H1 (cell line): ENCODE measurements at regions not wholly inside any gene's neighbourhood (a gene's known extent, or its start where the extent isn't known, plus 50 kb on each side); places are given as distances from the start of the nearest gene placed in this dataset.

ENCODE experiments used
- CTCF ChIA-PET: fragments of 300-600 bp; sonication (Branson Sonifier 250); formaldehyde crosslinking; loops from one replicate; lab custom pipeline; 2021; ENCODE audit not compliant: partially characterized antibody; lab: Charles Lee
- POLR2A ChIA-PET: fragments of 300-600 bp; sonication (Branson Sonifier 250); formaldehyde crosslinking; loops from one replicate; lab custom pipeline; 2021; ENCODE audit warnings: inconsistent platforms; ENCODE audit not compliant: partially characterized antibody; lab: Charles Lee
- DNase-seq, 2 experiments: peaks; one replicate each; pipeline versions ENCODE4 v3.0.0 to v3.0.0-alpha.2; 2010 to 2022; ENCODE audit warnings: low spot score in 2 of 2, low read depth in 1 of 2, mixed read lengths in 1 of 2
- FAIRE-seq: peaks from 2 replicates; lab custom pipeline; 2011; peaks lifted over from hg19 to GRCh38; lab: Jason Lieb, UNC
- H2AFZ ChIP-seq: 2 replicates; pipeline ENCODE4 v1.8.1; 2012; ENCODE audit warnings: low read length, inconsistent platforms
- H2AK5ac ChIP-seq: 2 replicates; pipeline ENCODE4 v1.6.1; 2013; ENCODE audit warnings: low read depth, low read length
- H2BK120ac ChIP-seq: replicated peaks from 2 replicates; pipeline ENCODE3; 2013; ENCODE audit warnings: low read depth, low read length, inconsistent platforms
- H2BK12ac ChIP-seq: 2 replicates; pipeline ENCODE4 v1.6.1; 2013; ENCODE audit warnings: low read depth, low read length
- H2BK15ac ChIP-seq: 2 replicates; pipeline ENCODE4 v1.6.1; 2013; ENCODE audit warnings: low read length
- H2BK20ac ChIP-seq: 2 replicates; pipeline ENCODE4 v1.6.1; 2013; ENCODE audit warnings: low read length
- H2BK5ac ChIP-seq: 2 replicates; pipeline ENCODE4 v1.6.1; 2013; ENCODE audit warnings: low read depth, low read length
- H3K14ac ChIP-seq: 2 replicates; pipeline ENCODE4 v1.6.1; 2013; ENCODE audit warnings: inconsistent platforms; ENCODE audit not compliant: insufficient read length
- H3K18ac ChIP-seq: 2 replicates; pipeline ENCODE4 v1.6.1; 2013; ENCODE audit warnings: low read length; ENCODE audit errors: extremely low read depth
- H3K23ac ChIP-seq: 2 replicates; pipeline ENCODE4 v1.6.1; 2013; ENCODE audit warnings: inconsistent platforms; ENCODE audit not compliant: insufficient read length
- H3K23me2 ChIP-seq: 2 replicates; pipeline ENCODE4 v1.6.1; 2013; ENCODE audit warnings: low read depth, low read length
- H3K27ac ChIP-seq: 2 replicates; pipeline ENCODE4 v1.6.1; 2011; ENCODE audit warnings: low read depth, low read length, inconsistent platforms
- H3K27me3 ChIP-seq, 4 experiments: replicated peaks in 1 of 4; 1 replicate in 1 of 4; 2 replicates in 3 of 4; pipeline versions ENCODE4 v1.6.1 to v1.8.1; 2011 to 2013; ENCODE audit warnings: low read length in 3 of 4, mild to moderate bottlenecking in 3 of 4, inconsistent platforms in 2 of 4, mixed read lengths in 2 of 4, moderate library complexity in 1 of 4; ENCODE audit not compliant: control insufficient read depth in 3 of 4, insufficient read depth in 3 of 4; ENCODE audit errors: extremely low read depth in 1 of 4
- H3K36me3 ChIP-seq, 4 experiments: 2 replicates each; pipeline versions ENCODE4 v1.6.1 to v1.8.1; 2011 to 2013; ENCODE audit warnings: mild to moderate bottlenecking in 4 of 4, low read length in 3 of 4, moderate library complexity in 2 of 4, control low read depth in 1 of 4, inconsistent platforms in 1 of 4; ENCODE audit not compliant: insufficient read depth in 4 of 4, control insufficient read depth in 2 of 4
- H3K4ac ChIP-seq: replicated peaks from 2 replicates; pipeline ENCODE3; 2013; ENCODE audit warnings: low read length, low read depth, mixed read lengths, inconsistent platforms; ENCODE audit not compliant: insufficient read length
- H3K4me1 ChIP-seq, 4 experiments: replicated peaks in 1 of 4; 1 replicate in 1 of 4; 2 replicates in 3 of 4; pipeline versions ENCODE4 v1.6.1 to v1.8.1; 2011 to 2013; ENCODE audit warnings: low read length in 3 of 4, inconsistent platforms in 2 of 4, mixed read lengths in 1 of 4; ENCODE audit not compliant: insufficient read depth in 4 of 4, control insufficient read depth in 3 of 4
- H3K4me2 ChIP-seq, 2 experiments: 2 replicates each; pipeline versions ENCODE4 v1.6.1 to v1.8.1; 2011 to 2013; ENCODE audit warnings: low read depth in 2 of 2, low read length in 2 of 2, control low read depth in 1 of 2, inconsistent platforms in 1 of 2, mild to moderate bottlenecking in 1 of 2; ENCODE audit not compliant: insufficient read depth in 1 of 2
- H3K4me3 ChIP-seq, 4 experiments: fragments of 200-600, 300-600 bp in 1 of 4; sonication (generic), shearing (Covaris generic), sonication (Bioruptor Twin) in 1 of 4; 2 replicates each; pipeline versions ENCODE4 v1.5.1 to v1.8.1; 2011 to 2016; ENCODE audit warnings: low read length in 4 of 4, low read depth in 3 of 4, control low read depth in 2 of 4, inconsistent platforms in 2 of 4, mild to moderate bottlenecking in 2 of 4, mixed read lengths in 1 of 4, moderate library complexity in 1 of 4; ENCODE audit not compliant: insufficient read depth in 2 of 4; ENCODE audit errors: extremely low read depth in 1 of 4
- H3K56ac ChIP-seq: replicated peaks from 2 replicates; pipeline ENCODE3; 2013; ENCODE audit warnings: low read depth, mild to moderate bottlenecking, mixed read lengths, low read length, inconsistent platforms; ENCODE audit not compliant: insufficient read length
- H3K79me1 ChIP-seq: 2 replicates; pipeline ENCODE4 v1.6.1; 2013; ENCODE audit warnings: low read depth, low read length, control low read depth
- H3K79me2 ChIP-seq, 2 experiments: 2 replicates each; pipeline versions ENCODE4 v1.6.1 to v1.8.1; 2012 to 2013; ENCODE audit warnings: low read length in 2 of 2, mild to moderate bottlenecking in 2 of 2, inconsistent platforms in 1 of 2; ENCODE audit not compliant: insufficient read depth in 2 of 2, control insufficient read depth in 1 of 2
- H3K9ac ChIP-seq, 4 experiments: replicated peaks in 1 of 4; 1 replicate in 1 of 4; 2 replicates in 3 of 4; pipeline versions ENCODE4 v1.6.1 to v1.8.1; 2011 to 2013; ENCODE audit warnings: low read depth in 3 of 4, low read length in 3 of 4, control low read depth in 2 of 4, mild to moderate bottlenecking in 2 of 4, moderate library complexity in 2 of 4, inconsistent platforms in 1 of 4; ENCODE audit errors: extremely low read depth in 1 of 4
- H3K9me3 ChIP-seq, 2 experiments: 2 replicates each; pipeline versions ENCODE4 v1.6.1 to v1.8.1; 2012 to 2013; ENCODE audit warnings: mild to moderate bottlenecking in 2 of 2, moderate library complexity in 2 of 2, control low read depth in 1 of 2, inconsistent platforms in 1 of 2, low read depth in 1 of 2, low read length in 1 of 2, mixed read lengths in 1 of 2; ENCODE audit not compliant: insufficient read depth in 2 of 2
- H4K20me1 ChIP-seq, 2 experiments: replicated peaks in 1 of 2; 2 replicates each; pipeline versions ENCODE3 to v1.8.1; 2011 to 2013; ENCODE audit warnings: inconsistent platforms in 2 of 2, low read length in 2 of 2, mild to moderate bottlenecking in 1 of 2; ENCODE audit not compliant: insufficient read depth in 2 of 2, control insufficient read depth in 1 of 2
- H4K5ac ChIP-seq: 2 replicates; pipeline ENCODE4 v1.6.1; 2013; ENCODE audit warnings: low read length, low read depth, mixed read lengths, inconsistent platforms; ENCODE audit not compliant: insufficient read length
- H4K8ac ChIP-seq: 2 replicates; pipeline ENCODE4 v1.8.0; 2013; ENCODE audit warnings: mild to moderate bottlenecking, moderate library complexity, low read length, inconsistent platforms; ENCODE audit not compliant: insufficient read depth; ENCODE audit errors: extremely low read depth
- H4K91ac ChIP-seq: replicated peaks from 2 replicates; pipeline ENCODE3; 2013; ENCODE audit warnings: low read length, mixed read lengths, inconsistent platforms; ENCODE audit not compliant: insufficient read length
- BCL11A ChIP-seq, 2 experiments: IDR thresholded peaks; one replicate each; pipeline ENCODE4 v1.6.1; 2011; ENCODE audit warnings: low read depth in 2 of 2, low read length in 2 of 2, mild to moderate bottlenecking in 2 of 2
- CTBP2 ChIP-seq: IDR thresholded peaks from 2 replicates; pipeline ENCODE4 v1.7.0; 2011; ENCODE audit warnings: borderline replicate concordance, mild to moderate bottlenecking, moderate library complexity, mixed read lengths, low read length; ENCODE audit not compliant: insufficient read depth, insufficient read length
- FOSL1 ChIP-seq: IDR thresholded peaks from 2 replicates; pipeline ENCODE4 v1.6.1; 2011; ENCODE audit warnings: mild to moderate bottlenecking, low read depth, low read length, moderate library complexity; ENCODE audit not compliant: insufficient read depth
- MAFK ChIP-seq: IDR thresholded peaks from 2 replicates; pipeline ENCODE4 v1.6.1; 2012; ENCODE audit warnings: low read depth, mild to moderate bottlenecking, improper control_type of control experiment, low read length
- NANOG ChIP-seq: IDR thresholded peaks from 2 replicates; pipeline ENCODE4 v1.6.1; 2011; ENCODE audit warnings: low read length, low read depth, mild to moderate bottlenecking, inconsistent platforms; ENCODE audit not compliant: insufficient read depth, poor library complexity, severe bottlenecking
- POLR2A ChIP-seq, 2 experiments: IDR thresholded peaks; 1 replicate in 1 of 2; 2 replicates in 1 of 2; pipeline ENCODE4 v1.6.1; 2011; ENCODE audit warnings: low read depth in 2 of 2, low read length in 2 of 2, mild to moderate bottlenecking in 2 of 2; ENCODE audit errors: control extremely low read depth in 1 of 2
- POLR2AphosphoS5 ChIP-seq: IDR thresholded peaks from 2 replicates; pipeline ENCODE4 v1.6.1; 2011; ENCODE audit warnings: low read depth, low read length
- SIRT6 ChIP-seq: IDR thresholded peaks from one replicate; pipeline ENCODE4 v1.7.1; 2012; ENCODE audit warnings: low read length, inconsistent platforms
- TAF1 ChIP-seq: IDR thresholded peaks from 2 replicates; pipeline ENCODE4 v1.6.1; 2011; ENCODE audit warnings: mild to moderate bottlenecking, low read depth, low read length
- YY1 ChIP-seq: IDR thresholded peaks from 2 replicates; pipeline ENCODE4 v1.6.1; 2011; ENCODE audit warnings: low read depth, mild to moderate bottlenecking, low read length
- ZNF274 ChIP-seq: IDR thresholded peaks from 2 replicates; pipeline ENCODE4 v1.7.0; 2012; ENCODE audit warnings: low read length, borderline replicate concordance; ENCODE audit errors: extremely low read depth
- WGBS, 2 experiments: shearing (Covaris generic) in 1 of 2; methylation state at CpG; one replicate each; pipeline versions ENCODE4 v1.1.6 to v1.1.7; 2013 to 2015; ENCODE audit warnings: low lambda C conversion rate in 2 of 2, mixed read lengths in 2 of 2, inconsistent platforms in 1 of 2, low coverage in 1 of 2, missing lambda C conversion rate in 1 of 2; ENCODE audit not compliant: insufficient replicate concordance in 2 of 2, insufficient coverage in 1 of 2, insufficient read length in 1 of 2; ENCODE audit errors: extremely low coverage in 1 of 2, missing lambda C conversion rate in 1 of 2; 5-methylcytosine and 5-hydroxymethylcytosine counted together

GRCh38 chr5:125106271-125106670 is 359.8 kb upstream of the ZNF608 start:
- H3K4me2 ChIP-seq = no peak overlapping the region
- H3K56ac ChIP-seq = no peak overlapping the region
- H4K91ac ChIP-seq = no peak overlapping the region
- no peak overlapping the region for H3K4ac ChIP-seq
- H3K9me3 ChIP-seq = no peaks in the 10 kb centered on the region
- ChIA-PET CTCF (no interaction called here), POLR2A (no interaction called here)
- H3K4me1 ChIP-seq = no peaks in the 10 kb centered on the region
- no peak overlapping the region for H2BK15ac ChIP-seq
- H2BK120ac ChIP-seq = no peak overlapping the region
- no peak overlapping the region for H3K9ac ChIP-seq
- no peak overlapping the region for H3K4me3 ChIP-seq
- no peak overlapping the region for H2BK5ac ChIP-seq
- H2AFZ ChIP-seq = no peak overlapping the region
- no peak overlapping the region for H4K5ac ChIP-seq
- no peaks in the 10 kb centered on the region for H3K79me1 ChIP-seq
- H3K23ac ChIP-seq = no peak overlapping the region
- no peak for TF ChIP-seq SIRT6
- TF ChIP-seq ZNF274 = no peak
- TF ChIP-seq POLR2AphosphoS5 = no peak
- no peak for TF ChIP-seq BCL11A (IDR thresholded peaks at IDR 0.05; ENCODE audit: low read depth in 2 of 2, low read length in 2 of 2)
- no peak for TF ChIP-seq POLR2A (IDR thresholded peaks at IDR 0.05; ENCODE audit: control extremely low read depth in 1 of 2, low read depth in 2 of 2, low read length in 2 of 2)
- no peak for TF ChIP-seq FOSL1
- no peak for TF ChIP-seq YY1
- TF ChIP-seq NANOG = no peak
- TF ChIP-seq MAFK = no peak
- no peak for TF ChIP-seq CTBP2
- no peak for TF ChIP-seq TAF1
- H3K27me3 ChIP-seq = no peaks in the 10 kb centered on the region
- no peak overlapping the region for H3K18ac ChIP-seq
- no peak overlapping the region for H2AK5ac ChIP-seq
- WGBS, 2 experiments = 100% methylated on average over 1 of the region's 1 CpG; no CpG with 5 or more reads in 1 of the 2 experiments
- no peaks in the 10 kb centered on the region; a peak in 3 of 8 replicates for H3K36me3 ChIP-seq
- DNase-seq (no peak), FAIRE-seq (no peak)
- H3K27ac ChIP-seq = no peak overlapping the region
- no peaks in the 10 kb centered on the region for H3K79me2 ChIP-seq
- H2BK12ac ChIP-seq = no peak overlapping the region
- no peaks in the 10 kb centered on the region; the same call in 1 of the 2 replicates for H3K23me2 ChIP-seq
- H4K20me1 ChIP-seq = no peaks in the 10 kb centered on the region
- H4K8ac ChIP-seq = no peak overlapping the region
- H3K14ac ChIP-seq = no peak overlapping the region
- H2BK20ac ChIP-seq = no peak overlapping the region
